ENCODE measurements at regions not wholly inside any gene's neighbourhood (a gene's known extent, or its start where the extent isn't known, plus 50 kb on each side); places are given as distances from the start of the nearest gene placed in this dataset.

- TF ChIP-seq POLR2A (IDR thresholded peaks at IDR 0.05; ENCODE audit: low read length) (no peak), GATA1 (IDR thresholded peaks at IDR 0.05; ENCODE audit: low read depth, low read length) (no peak)
Measured at GRCh38 chr6:15073883-15074465, 171.9 kb upstream of the JARID2 start.

Data from erythroblast (primary cell).